H9 (cell line): ENCODE measurements at regions not wholly inside any gene's neighbourhood (a gene's known extent, or its start where the extent isn't known, plus 50 kb on each side); places are given as distances from the start of the nearest gene placed in this dataset.

ENCODE experiments used
- DNase-seq: peaks from one replicate; pipeline ENCODE4 v3.0.0-alpha.2; 2017
- H2AFZ ChIP-seq: one replicate; pipeline ENCODE4 v1.6.1; 2013; ENCODE audit warnings: mild to moderate bottlenecking, low read length, control low read depth, moderate library complexity
- H2AK5ac ChIP-seq: 2 replicates; pipeline ENCODE4 v1.6.1; 2013; ENCODE audit warnings: low read length, control low read depth, mixed read lengths; ENCODE audit not compliant: insufficient read length
- H2BK120ac ChIP-seq: one replicate; pipeline ENCODE4 v1.6.1; 2013; ENCODE audit warnings: low read depth, mild to moderate bottlenecking, low read length, control low read depth, inconsistent platforms; ENCODE audit not compliant: poor library complexity, severe bottlenecking
- H2BK12ac ChIP-seq: 2 replicates; pipeline ENCODE4 v1.6.1; 2013; ENCODE audit warnings: low read length, control low read depth, mixed read lengths, low read depth; ENCODE audit not compliant: insufficient read length
- H2BK15ac ChIP-seq: 2 replicates; pipeline ENCODE4 v1.6.1; 2013; ENCODE audit warnings: low read depth, low read length, control low read depth
- H2BK20ac ChIP-seq: one replicate; pipeline ENCODE4 v1.6.1; 2013; ENCODE audit warnings: low read depth, mild to moderate bottlenecking, low read length, control low read depth, inconsistent platforms; ENCODE audit not compliant: poor library complexity, severe bottlenecking
- H2BK5ac ChIP-seq: 2 replicates; pipeline ENCODE4 v1.6.1; 2013; ENCODE audit warnings: low read length, control low read depth, mixed read lengths; ENCODE audit not compliant: insufficient read length
- H3K14ac ChIP-seq: 2 replicates; pipeline ENCODE4 v1.6.1; 2013; ENCODE audit warnings: low read length, control low read depth; ENCODE audit not compliant: insufficient read depth
- H3K18ac ChIP-seq: 2 replicates; pipeline ENCODE4 v1.6.1; 2013; ENCODE audit warnings: low read depth, mild to moderate bottlenecking, mixed read lengths, low read length, control low read depth; ENCODE audit not compliant: insufficient read length
- H3K23ac ChIP-seq: 2 replicates; pipeline ENCODE4 v1.6.1; 2013; ENCODE audit warnings: low read length, control low read depth, mixed read lengths, low read depth; ENCODE audit not compliant: insufficient read length
- H3K23me2 ChIP-seq: 2 replicates; pipeline ENCODE4 v1.6.1; 2013; ENCODE audit warnings: low read depth, mild to moderate bottlenecking, mixed read lengths, low read length, control low read depth; ENCODE audit not compliant: insufficient read length, poor library complexity, severe bottlenecking
- H3K27ac ChIP-seq: 2 replicates; pipeline ENCODE4 v1.5.1; 2013; ENCODE audit warnings: low read length, control low read depth, mixed read lengths, low read depth; ENCODE audit not compliant: insufficient read length
- H3K27me3 ChIP-seq: 2 replicates; pipeline ENCODE4 v1.6.1; 2013; ENCODE audit warnings: low read length, control low read depth, inconsistent platforms; ENCODE audit not compliant: insufficient read depth
- H3K4ac ChIP-seq: 2 replicates; pipeline ENCODE4 v1.6.1; 2013; ENCODE audit warnings: low read depth, mild to moderate bottlenecking, control low read depth, inconsistent platforms, low read length, moderate library complexity
- H3K4me1 ChIP-seq: 2 replicates; pipeline ENCODE4 v1.6.1; 2013; ENCODE audit warnings: low read length, control low read depth, inconsistent platforms; ENCODE audit not compliant: insufficient read depth
- H3K4me2 ChIP-seq: 2 replicates; pipeline ENCODE4 v1.6.1; 2013; ENCODE audit warnings: low read length, control low read depth, mixed read lengths; ENCODE audit not compliant: insufficient read length, insufficient read depth
- H3K56ac ChIP-seq: 2 replicates; pipeline ENCODE4 v1.6.1; 2013; ENCODE audit warnings: low read depth, mild to moderate bottlenecking, mixed read lengths, low read length, control low read depth; ENCODE audit not compliant: insufficient read length
- H3K79me1 ChIP-seq: 2 replicates; pipeline ENCODE4 v1.6.1; 2013; ENCODE audit warnings: low read depth, mild to moderate bottlenecking, moderate library complexity, low read length, control low read depth, inconsistent platforms; ENCODE audit not compliant: insufficient read depth, poor library complexity, severe bottlenecking
- H3K79me2 ChIP-seq: 2 replicates; pipeline ENCODE4 v1.6.1; 2013; ENCODE audit warnings: low read length, control low read depth, inconsistent platforms; ENCODE audit not compliant: insufficient read depth
- H3K9ac ChIP-seq: 2 replicates; pipeline ENCODE4 v1.6.1; 2013; ENCODE audit warnings: low read length, control low read depth, mixed read lengths; ENCODE audit not compliant: insufficient read length; ENCODE audit errors: extremely low read depth
- H3K9me3 ChIP-seq: one replicate; pipeline ENCODE4 v1.6.1; 2013; ENCODE audit warnings: low read depth, low read length, inconsistent platforms; ENCODE audit not compliant: control insufficient read depth
- H3T11ph ChIP-seq: one replicate; pipeline ENCODE4 v1.6.1; 2013; ENCODE audit warnings: mild to moderate bottlenecking, low read length, control low read depth, inconsistent platforms
- H4K20me1 ChIP-seq: one replicate; pipeline ENCODE4 v1.6.1; 2013; ENCODE audit not compliant: control insufficient read depth, insufficient read length, insufficient read depth
- H4K5ac ChIP-seq: 2 replicates; pipeline ENCODE4 v1.6.1; 2013; ENCODE audit warnings: low read depth, mild to moderate bottlenecking, mixed read lengths, low read length, control low read depth; ENCODE audit not compliant: insufficient read length
- H4K8ac ChIP-seq: replicated peaks from 2 replicates; pipeline ENCODE4 v1.6.1; 2013; ENCODE audit warnings: low read length, control low read depth, mixed read lengths, low read depth; ENCODE audit not compliant: insufficient read length
- H4K91ac ChIP-seq: 2 replicates; pipeline ENCODE4 v1.6.1; 2013; ENCODE audit warnings: low read depth, mild to moderate bottlenecking, moderate library complexity, mixed read lengths, low read length, control low read depth; ENCODE audit not compliant: insufficient read length
- H3K27ac Mint-ChIP-seq, 3 experiments: 2 replicates in 2 of 3; 3 replicates in 1 of 3; pipeline ENCODE4 v1.8.0; 2020 to 2021; ENCODE audit warnings: mixed read lengths in 3 of 3, mild to moderate bottlenecking in 1 of 3, moderate library complexity in 1 of 3
- H3K27me3 Mint-ChIP-seq: 2 replicates; pipeline ENCODE4 v1.8.0; 2021; ENCODE audit warnings: low read depth, mild to moderate bottlenecking, moderate library complexity, mixed read lengths
- H3K36me3 Mint-ChIP-seq, 3 experiments: 2 replicates in 2 of 3; 3 replicates in 1 of 3; pipeline ENCODE4 v1.8.0; 2020 to 2021; ENCODE audit warnings: low read depth in 3 of 3, mixed read lengths in 3 of 3; ENCODE audit not compliant: insufficient read depth in 1 of 3
- H3K4me1 Mint-ChIP-seq, 2 experiments: 2 replicates each; pipeline ENCODE4 v1.8.0; 2020; ENCODE audit warnings: mixed read lengths in 2 of 2
- H3K4me3 Mint-ChIP-seq, 2 experiments: 2 replicates in 1 of 2; 3 replicates in 1 of 2; pipeline ENCODE4 v1.8.0; 2020 to 2021; ENCODE audit warnings: mild to moderate bottlenecking in 2 of 2, mixed read lengths in 2 of 2, moderate library complexity in 1 of 2
- H3K9me3 Mint-ChIP-seq, 2 experiments: 2 replicates in 1 of 2; 3 replicates in 1 of 2; pipeline ENCODE4 v1.8.0; 2020; ENCODE audit warnings: mild to moderate bottlenecking in 2 of 2, mixed read lengths in 2 of 2, moderate library complexity in 1 of 2
- WGBS: extraction: QIAGEN DNeasy Blood & Tissue Kit; methylation state at CpG from one replicate; pipeline ENCODE4 v1.1.7; 2013; ENCODE audit warnings: missing lambda C conversion rate, low lambda C conversion rate, mixed read lengths; ENCODE audit not compliant: insufficient read length; ENCODE audit errors: extremely low coverage; 5-methylcytosine and 5-hydroxymethylcytosine counted together
- TF ChIP-seq, protein P1 (sequence below): fragments of 200-600 bp; sonication (generic); conservative IDR thresholded peaks from 3 replicates; pipeline ENCODE4 v1.8.0; 2021; ENCODE audit warnings: antibody characterized with exemption, mild to moderate bottlenecking

DNA sequence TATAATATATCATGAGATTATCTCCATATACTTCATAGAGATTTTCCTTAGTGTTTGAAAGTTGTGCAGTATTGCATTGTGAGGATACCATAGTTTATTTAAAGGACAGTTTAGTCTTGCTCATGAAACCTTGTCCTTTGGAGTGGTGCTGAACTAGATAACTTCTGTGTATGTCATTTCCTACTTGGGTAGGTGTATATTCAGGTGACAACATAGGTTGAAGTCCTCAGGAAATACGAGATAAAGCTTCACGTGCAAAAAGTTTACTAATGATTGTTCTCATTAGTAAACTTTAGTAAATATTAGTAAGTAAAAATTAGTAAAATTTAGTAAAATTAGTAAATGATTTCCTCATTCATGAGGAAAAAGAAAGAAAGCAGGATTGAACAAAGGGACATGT lies 521.3 kb upstream of the LRRC4C start:
- TF ChIP-seq, protein P1, sequence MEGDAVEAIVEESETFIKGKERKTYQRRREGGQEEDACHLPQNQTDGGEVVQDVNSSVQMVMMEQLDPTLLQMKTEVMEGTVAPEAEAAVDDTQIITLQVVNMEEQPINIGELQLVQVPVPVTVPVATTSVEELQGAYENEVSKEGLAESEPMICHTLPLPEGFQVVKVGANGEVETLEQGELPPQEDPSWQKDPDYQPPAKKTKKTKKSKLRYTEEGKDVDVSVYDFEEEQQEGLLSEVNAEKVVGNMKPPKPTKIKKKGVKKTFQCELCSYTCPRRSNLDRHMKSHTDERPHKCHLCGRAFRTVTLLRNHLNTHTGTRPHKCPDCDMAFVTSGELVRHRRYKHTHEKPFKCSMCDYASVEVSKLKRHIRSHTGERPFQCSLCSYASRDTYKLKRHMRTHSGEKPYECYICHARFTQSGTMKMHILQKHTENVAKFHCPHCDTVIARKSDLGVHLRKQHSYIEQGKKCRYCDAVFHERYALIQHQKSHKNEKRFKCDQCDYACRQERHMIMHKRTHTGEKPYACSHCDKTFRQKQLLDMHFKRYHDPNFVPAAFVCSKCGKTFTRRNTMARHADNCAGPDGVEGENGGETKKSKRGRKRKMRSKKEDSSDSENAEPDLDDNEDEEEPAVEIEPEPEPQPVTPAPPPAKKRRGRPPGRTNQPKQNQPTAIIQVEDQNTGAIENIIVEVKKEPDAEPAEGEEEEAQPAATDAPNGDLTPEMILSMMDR, result no peak

More for the DNA sequence above, 521.3 kb upstream of the LRRC4C start:
- Histone ChIP-seq H3K79me2 (no peaks in the 10 kb centered on the region), H2BK15ac (no peak overlapping the region), H3K27ac (no peak overlapping the region), H4K91ac (no peak overlapping the region), H2AFZ (no peak overlapping the region), H3K4me2 (no peak overlapping the region), H3K27me3 (no peaks in the 10 kb centered on the region), H2AK5ac (no peak overlapping the region), H3K9me3 (no peaks in the 10 kb centered on the region), H4K20me1 (no peaks in the 10 kb centered on the region), H3K23ac (no peak overlapping the region), H2BK12ac (no peak overlapping the region), H3K14ac (no peak overlapping the region), H3K23me2 (no peaks in the 10 kb centered on the region), H3K56ac (no peak overlapping the region), H3K9ac (no peak overlapping the region), H3K18ac (no peak overlapping the region), H3K4ac (no peak overlapping the region), H2BK120ac (no peak overlapping the region), H3K79me1 (no peaks in the 10 kb centered on the region), H3K4me1 (peaks cover 3% of the 10 kb centered on the region; the same call in 1 of the 2 replicates), H3T11ph (no peak overlapping the region), H4K8ac (no peak overlapping the region), H4K5ac (no peak overlapping the region), H2BK5ac (no peak overlapping the region), H2BK20ac (no peak overlapping the region)
- Mint-ChIP-seq H3K4me3 (no peak overlapping the region), H3K27ac (no peak overlapping the region), H3K36me3 (no peaks in the 10 kb centered on the region), H3K9me3 (no peaks in the 10 kb centered on the region), H3K27me3 (no peaks in the 10 kb centered on the region), H3K4me1 (peaks cover 0 to 2% of the 10 kb centered on the region in 2 experiments; a peak in 1 of 4 replicates)
- no peak for DNase-seq
- WGBS, result no CpG with 5 or more reads among the region's 2 CpGs
